ENCODE measurements at regions not wholly inside any gene's neighbourhood (a gene's known extent, or its start where the extent isn't known, plus 50 kb on each side); places are given as distances from the start of the nearest gene placed in this dataset.
"Not testable (repeated sequence)": the region's sequence is repeated elsewhere in the genome, so short reads cannot be mapped to it uniquely, and the experiment has no call there.

- in situ Hi-C loops (cut with MboI; ENCODE audit: low sequenced_read_pairs, unreplicated experiment), result no loop called here
- DNase-seq (ENCODE audit: low spot score), result no peak
- TF ChIP-seq CTCF (IDR thresholded peaks at IDR 0.05; ENCODE audit: borderline replicate concordance, control extremely low read depth, extremely low read depth, insufficient read depth, missing control alignments), result no peak
Measured at GRCh38 chr6:48610846-48611245, 499.8 kb upstream of the PTCHD4 start.

- TF ChIP-seq CTCF (IDR thresholded peaks at IDR 0.05; ENCODE audit: borderline replicate concordance, control extremely low read depth, extremely low read depth, insufficient read depth, missing control alignments), result no peak
- DNase-seq (ENCODE audit: low spot score), result no peak
- in situ Hi-C loops (cut with MboI; ENCODE audit: low sequenced_read_pairs, unreplicated experiment), result no loop called here
Measured at GRCh38 chr6:48606618-48607017, 495.6 kb upstream of the PTCHD4 start.

DNA sequence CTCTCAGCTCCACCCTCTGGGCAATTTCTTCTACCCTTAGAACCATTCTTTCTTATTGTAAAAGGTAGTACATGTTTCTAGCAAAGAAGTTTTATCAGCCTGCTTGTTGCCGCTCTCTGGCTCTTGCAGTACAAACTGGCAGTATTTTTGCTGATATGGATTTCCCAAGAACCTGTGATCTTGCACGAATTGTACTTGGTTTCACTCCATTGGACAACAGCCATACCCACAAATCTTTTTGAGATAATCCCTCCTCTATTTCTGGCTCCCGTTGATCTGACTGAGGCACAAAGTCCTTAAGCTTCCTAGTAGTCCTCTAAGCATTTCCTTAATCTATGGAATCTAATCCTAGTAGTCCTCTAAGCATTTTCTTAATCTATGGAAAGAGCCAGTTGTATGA is 487.0 kb upstream of the PTCHD4 start:
- TF ChIP-seq CTCF (IDR thresholded peaks at IDR 0.05; ENCODE audit: borderline replicate concordance, control extremely low read depth, extremely low read depth, insufficient read depth, missing control alignments), result no peak
- DNase-seq (ENCODE audit: low spot score), result no peak
- in situ Hi-C loops (cut with MboI; ENCODE audit: low sequenced_read_pairs, unreplicated experiment), result no loop called here

- in situ Hi-C loops (cut with MboI; ENCODE audit: low sequenced_read_pairs, unreplicated experiment), result no loop called here
- no peak for TF ChIP-seq CTCF (IDR thresholded peaks at IDR 0.05; ENCODE audit: borderline replicate concordance, control extremely low read depth, extremely low read depth, insufficient read depth, missing control alignments)
- DNase-seq (ENCODE audit: low spot score), result no peak
Measured at GRCh38 chr6:48596830-48597229, 485.8 kb upstream of the PTCHD4 start.

- DNase-seq (ENCODE audit: low spot score); in situ Hi-C loops (cut with MboI; ENCODE audit: low sequenced_read_pairs, unreplicated experiment): not testable (repeated sequence)
Measured at GRCh38 chr6:48591158-48591557, 480.2 kb upstream of the PTCHD4 start.

GRCh38 chr6:48584846-48585245 is 473.8 kb upstream of the PTCHD4 start:
- TF ChIP-seq CTCF (IDR thresholded peaks at IDR 0.05; ENCODE audit: borderline replicate concordance, control extremely low read depth, extremely low read depth, insufficient read depth, missing control alignments), result no peak

GRCh38 chr6:48570656-48571055 is 459.7 kb upstream of the PTCHD4 start:
- DNase-seq (ENCODE audit: low spot score), result no peak
- in situ Hi-C loops (cut with MboI; ENCODE audit: low sequenced_read_pairs, unreplicated experiment), result no loop called here
- no peak for TF ChIP-seq CTCF (IDR thresholded peaks at IDR 0.05; ENCODE audit: borderline replicate concordance, control extremely low read depth, extremely low read depth, insufficient read depth, missing control alignments)

More at GRCh38 chr6:48584846-48585245, 473.8 kb upstream of the PTCHD4 start:
- DNase-seq (ENCODE audit: low spot score), result no peak
- in situ Hi-C loops (cut with MboI; ENCODE audit: low sequenced_read_pairs, unreplicated experiment), result no loop called here

Measured in GM13976 (cell line).